ENCODE measurements at regions not wholly inside any gene's neighbourhood (a gene's known extent, or its start where the extent isn't known, plus 50 kb on each side); places are given as distances from the start of the nearest gene placed in this dataset.

DNA sequence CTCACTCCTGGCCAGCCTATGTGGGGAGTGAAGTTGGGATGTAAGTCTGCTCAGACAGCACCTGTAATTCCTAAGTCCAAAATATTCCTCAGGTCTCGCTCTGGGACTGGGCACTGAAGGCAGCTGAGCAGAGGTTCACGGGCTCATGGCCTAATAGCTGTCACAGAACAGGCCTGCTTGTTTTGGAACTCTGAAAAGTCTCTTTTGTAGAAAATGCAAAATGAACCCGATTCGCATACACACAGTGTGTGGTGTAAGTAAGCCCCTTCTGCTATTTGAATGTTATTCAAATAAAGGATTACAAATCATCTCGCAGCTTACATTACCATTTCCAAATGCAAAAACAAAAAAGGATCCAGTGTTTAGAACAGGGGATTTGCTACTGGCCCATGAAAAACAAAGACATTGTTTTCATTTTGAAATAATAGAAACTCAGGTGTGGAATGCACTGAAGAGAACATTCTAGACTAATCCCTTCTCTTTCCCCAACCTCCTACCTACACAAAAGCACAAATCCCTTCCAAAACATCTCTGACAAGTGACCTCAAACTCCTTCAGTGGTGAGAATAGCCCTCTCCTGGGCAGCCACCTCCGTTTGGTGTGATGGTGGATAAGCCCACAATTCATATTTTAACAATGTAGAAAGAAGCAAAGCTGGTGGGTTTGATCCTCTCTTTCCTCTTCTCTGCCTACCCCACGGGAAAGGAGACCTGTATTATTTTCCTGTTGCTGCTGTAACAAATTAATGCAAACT lies 118.3 kb upstream of the NCK2 start:
- DNase-seq: no peak
- H3K27ac Mint-ChIP-seq: no peak overlapping the region
- H3K36me3 Mint-ChIP-seq: no peaks in the 10 kb centered on the region
- ATAC-seq: no peak
- H3K27me3 Mint-ChIP-seq: peaks cover 36% of the 10 kb centered on the region
- no peak overlapping the region for H3K4me3 Mint-ChIP-seq
- peaks cover 2% of the 10 kb centered on the region for H3K4me1 Mint-ChIP-seq
- CTCF ChIA-PET: no interaction called here
- H3K9me3 Mint-ChIP-seq (ENCODE audit: low read depth): peaks cover 2% of the 10 kb centered on the region

DNA sequence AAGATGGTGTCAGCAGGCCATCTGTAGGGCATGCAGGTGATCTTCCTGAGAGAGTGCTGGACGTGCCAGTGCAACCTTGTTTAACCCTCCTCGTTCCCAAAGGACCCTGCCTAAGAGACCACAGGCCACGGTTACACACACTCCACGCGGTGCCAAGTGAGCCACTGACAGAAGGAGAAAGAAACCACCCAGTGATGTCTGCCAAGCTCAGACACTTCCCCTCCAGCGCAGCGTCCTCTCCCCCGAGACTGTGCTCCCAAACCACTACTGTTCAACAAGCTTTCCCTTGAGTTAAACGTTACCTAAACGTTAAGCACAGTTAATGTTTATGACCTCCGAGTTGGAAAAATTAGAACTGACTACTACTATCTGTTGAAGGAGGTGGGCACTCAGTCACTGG lies 119.1 kb upstream of the NCK2 start:
- CTCF ChIA-PET: no interaction called here
- no peak for DNase-seq
- Mint-ChIP-seq H3K27ac (no peak overlapping the region), H3K27me3 (peaks cover 42% of the 10 kb centered on the region), H3K36me3 (no peaks in the 10 kb centered on the region), H3K9me3 (ENCODE audit: low read depth) (peaks cover 2% of the 10 kb centered on the region), H3K4me3 (no peak overlapping the region), H3K4me1 (peaks cover 2% of the 10 kb centered on the region)
- ATAC-seq: no peak

DNA sequence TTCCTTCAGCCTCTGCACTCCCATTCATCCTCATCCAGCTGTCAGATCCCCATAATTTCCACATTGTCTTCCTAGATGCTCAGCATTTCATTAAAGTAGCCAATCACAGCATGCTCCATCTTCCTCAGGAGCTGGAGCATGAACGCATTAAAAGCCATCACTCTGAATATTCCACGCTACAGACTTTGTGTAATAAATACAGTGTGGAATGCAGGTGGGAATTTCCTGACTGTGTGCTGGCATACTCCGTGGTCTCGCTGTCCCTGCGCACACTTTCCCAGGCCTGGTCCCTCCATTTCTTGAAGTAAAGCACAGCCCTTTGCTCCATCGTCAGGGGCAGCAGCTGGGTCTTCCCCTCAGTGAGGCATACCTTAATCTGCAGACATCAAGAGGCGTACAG lies 123.7 kb upstream of the NCK2 start:
- ATAC-seq (no peak), DNase-seq (no peak)
- Mint-ChIP-seq H3K27ac (no peak overlapping the region), H3K27me3 (peaks cover 33% of the 10 kb centered on the region), H3K9me3 (ENCODE audit: low read depth) (peaks cover 2% of the 10 kb centered on the region), H3K4me1 (peaks cover 14% of the 10 kb centered on the region), H3K36me3 (no peaks in the 10 kb centered on the region), H3K4me3 (no peak overlapping the region)
- CTCF ChIA-PET: no interaction called here

DNA sequence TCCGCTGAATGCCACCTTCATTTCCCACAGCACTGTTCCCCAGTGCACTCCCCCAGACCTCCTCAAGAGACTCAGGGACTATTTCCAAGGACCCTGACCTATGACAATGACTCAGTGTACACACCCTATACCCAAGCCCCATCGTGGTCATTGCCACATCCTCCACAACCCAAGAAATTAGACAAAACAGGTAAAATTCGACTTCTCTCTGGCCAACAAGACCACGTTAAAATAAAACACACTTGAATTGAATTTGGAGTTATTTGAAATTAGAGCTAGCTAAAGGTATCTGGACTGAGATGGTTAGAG lies 126.4 kb upstream of the NCK2 start:
- peaks cover 20% of the 10 kb centered on the region for H3K27me3 Mint-ChIP-seq
- H3K27ac Mint-ChIP-seq: no peak overlapping the region
- peaks cover 14% of the 10 kb centered on the region for H3K4me1 Mint-ChIP-seq
- no peak overlapping the region for H3K4me3 Mint-ChIP-seq
- H3K36me3 Mint-ChIP-seq: no peaks in the 10 kb centered on the region
- ATAC-seq (peak; percentile 45), DNase-seq (peak; percentile 56)
- CTCF ChIA-PET: interaction anchor here (1.0 kb wide), 1 partner anchor 14 kb away, joined by 3 read pairs; no protein-coding TSS in a partner anchor
- no peaks in the 10 kb centered on the region for H3K9me3 Mint-ChIP-seq (ENCODE audit: low read depth)

DNA sequence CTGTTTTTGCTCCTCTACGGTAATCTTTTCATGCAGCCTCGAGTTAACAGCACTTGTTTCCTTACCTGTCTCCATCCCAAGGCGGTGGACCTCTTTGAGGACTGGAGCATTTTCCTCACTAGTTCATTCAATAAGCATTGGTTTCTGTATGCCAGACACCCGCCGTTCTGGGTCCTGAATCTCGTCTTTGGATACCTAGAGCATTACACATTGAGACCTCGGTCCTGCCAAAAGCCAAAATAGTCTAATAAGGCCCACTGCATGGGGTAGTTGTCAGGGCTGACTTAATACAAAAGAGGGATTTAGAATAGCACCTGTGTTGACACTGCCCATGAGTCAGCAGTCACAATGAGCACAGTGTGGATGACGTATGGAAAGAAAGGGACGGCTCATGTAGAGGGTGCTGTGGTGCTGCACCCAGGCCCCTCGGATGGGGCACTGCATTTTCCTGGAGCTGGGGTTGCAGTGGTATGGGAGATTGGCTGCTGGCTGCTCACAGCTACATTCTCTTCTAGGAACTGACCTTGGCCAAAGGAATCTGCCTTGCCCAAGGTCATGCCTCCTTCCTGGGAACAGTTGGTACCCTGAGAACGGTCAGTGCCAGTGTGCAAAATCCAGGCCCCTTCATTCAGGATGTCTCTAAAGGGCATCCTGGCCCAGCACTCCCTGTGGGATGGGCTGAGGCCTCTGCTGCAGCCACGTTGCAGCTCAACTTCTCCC lies 126.9 kb upstream of the NCK2 start:
- CTCF ChIA-PET: interaction anchor here (1.0 kb wide), 1 partner anchor 14 kb away, joined by 3 read pairs; no protein-coding TSS in a partner anchor
- no peak for DNase-seq
- ATAC-seq: no peak
- Mint-ChIP-seq H3K4me1 (peaks cover 14% of the 10 kb centered on the region), H3K36me3 (no peaks in the 10 kb centered on the region), H3K4me3 (no peak overlapping the region), H3K27me3 (peaks cover 20% of the 10 kb centered on the region), H3K9me3 (ENCODE audit: low read depth) (no peaks in the 10 kb centered on the region), H3K27ac (no peak overlapping the region)

DNA sequence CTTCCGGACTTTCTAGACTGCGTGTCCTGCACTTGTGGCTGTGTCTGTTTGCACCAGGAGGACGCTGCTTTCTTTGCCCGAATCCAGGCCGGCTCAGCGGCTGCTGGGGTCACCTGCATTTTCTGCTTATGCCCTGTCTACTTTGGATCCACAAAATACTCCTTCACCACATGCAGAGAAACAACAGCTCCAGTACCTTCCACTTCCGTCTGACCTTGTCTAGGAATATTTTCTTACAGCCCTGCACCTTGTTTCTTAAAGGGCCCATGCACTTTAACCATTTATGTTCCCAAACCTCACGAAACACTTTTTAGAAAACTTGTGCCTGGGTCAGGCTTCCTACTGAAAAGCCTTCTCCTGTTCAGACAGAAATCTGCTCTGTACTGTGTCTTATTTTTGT lies 129.4 kb upstream of the NCK2 start:
- DNase-seq (no peak), ATAC-seq (no peak)
- Mint-ChIP-seq H3K4me1 (peaks cover 14% of the 10 kb centered on the region), H3K4me3 (no peak overlapping the region), H3K27me3 (peaks cover 6% of the 10 kb centered on the region), H3K27ac (no peak overlapping the region), H3K9me3 (ENCODE audit: low read depth) (no peaks in the 10 kb centered on the region), H3K36me3 (no peaks in the 10 kb centered on the region)
- CTCF ChIA-PET: no interaction called here

DNA sequence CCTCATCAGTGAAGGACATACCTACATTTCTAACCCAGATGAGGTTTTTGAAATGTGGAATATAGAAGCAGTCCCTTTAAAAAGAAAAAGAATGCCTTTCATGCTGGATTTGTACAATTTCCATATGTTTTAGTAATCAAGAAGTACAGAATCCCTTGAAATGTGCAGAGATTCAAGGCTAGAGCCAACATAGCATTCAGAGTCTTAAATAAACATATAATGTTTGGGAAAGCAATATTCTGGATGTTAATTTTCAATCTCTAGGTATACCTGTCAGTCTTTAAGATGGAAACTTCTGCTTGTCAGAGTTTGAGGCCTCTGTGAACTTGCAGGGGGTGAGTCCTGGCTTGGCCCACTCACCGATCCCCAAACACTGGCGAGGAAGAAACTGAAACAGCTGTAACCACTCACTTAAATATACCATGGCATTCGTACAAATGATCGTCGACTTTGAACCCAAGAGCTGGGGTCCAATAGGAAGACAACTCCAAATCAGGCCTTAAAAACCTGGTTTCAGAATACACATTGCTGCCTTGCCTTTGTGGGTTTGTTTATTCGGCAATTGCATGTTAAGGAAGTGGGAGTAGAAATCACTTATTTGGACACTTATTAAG lies 132.8 kb upstream of the NCK2 start:
- CTCF ChIA-PET: no interaction called here
- Mint-ChIP-seq H3K4me1 (no peaks in the 10 kb centered on the region), H3K4me3 (no peak overlapping the region), H3K9me3 (ENCODE audit: low read depth) (no peaks in the 10 kb centered on the region), H3K27ac (no peak overlapping the region), H3K36me3 (no peaks in the 10 kb centered on the region), H3K27me3 (peaks cover 2% of the 10 kb centered on the region)
- ATAC-seq (no peak), DNase-seq (no peak)

DNA sequence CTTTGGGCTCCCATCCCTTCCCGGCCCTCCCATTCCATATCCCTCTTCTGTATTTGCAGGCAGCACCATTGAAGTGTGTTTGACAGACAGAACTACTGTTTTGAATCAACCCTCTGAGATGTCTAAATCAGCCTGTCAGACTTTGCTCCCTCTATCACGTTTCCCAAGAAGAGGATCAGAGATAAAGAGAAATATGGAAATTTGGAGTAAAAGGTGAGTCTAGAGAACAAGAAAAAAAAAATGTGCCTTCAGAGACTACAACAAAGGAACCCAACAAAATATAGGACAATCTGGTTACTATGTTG lies 133.4 kb upstream of the NCK2 start:
- Mint-ChIP-seq H3K9me3 (ENCODE audit: low read depth) (no peaks in the 10 kb centered on the region), H3K27me3 (no peaks in the 10 kb centered on the region), H3K36me3 (no peaks in the 10 kb centered on the region), H3K4me1 (no peaks in the 10 kb centered on the region), H3K4me3 (no peak overlapping the region), H3K27ac (no peak overlapping the region)
- ATAC-seq: no peak
- DNase-seq: no peak
- CTCF ChIA-PET: no interaction called here

DNA sequence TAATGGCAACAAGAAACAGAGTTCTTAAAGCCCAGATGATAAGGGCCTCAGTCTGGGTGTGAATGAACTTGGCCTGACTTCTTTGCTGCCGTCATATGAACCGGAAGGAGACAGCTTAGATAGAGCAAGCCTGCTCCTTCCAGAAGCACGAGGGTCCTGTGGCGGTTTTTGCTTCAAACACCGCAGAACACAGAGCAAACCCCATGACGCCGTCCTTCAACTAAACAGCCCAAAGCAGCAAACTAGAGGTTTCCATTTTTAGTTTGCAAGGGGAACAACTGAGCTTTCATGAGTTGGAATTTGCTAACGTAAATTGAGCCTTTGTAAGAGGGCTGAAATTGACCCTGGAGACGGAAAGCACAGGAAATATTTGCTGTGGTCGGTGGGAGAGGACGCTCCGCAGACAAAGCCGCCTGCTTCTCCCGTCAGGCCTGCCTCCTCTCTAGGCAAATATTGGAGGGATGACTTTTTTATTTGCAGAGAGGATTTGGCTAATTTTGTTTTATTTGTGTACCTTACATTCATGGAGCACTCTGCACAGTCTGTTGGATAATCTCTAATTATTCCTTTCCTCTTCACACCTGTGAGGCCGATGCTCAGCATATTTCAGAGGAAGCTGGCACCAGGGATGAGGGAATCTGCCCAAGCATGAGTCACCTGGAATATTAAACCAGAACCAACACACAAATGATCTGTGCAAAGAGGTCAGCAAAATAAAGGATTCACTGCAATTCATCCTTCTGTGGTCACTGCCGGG lies 134.0 kb upstream of the NCK2 start:
- no peaks in the 10 kb centered on the region for H3K4me1 Mint-ChIP-seq
- H3K36me3 Mint-ChIP-seq: no peaks in the 10 kb centered on the region
- no peaks in the 10 kb centered on the region for H3K27me3 Mint-ChIP-seq
- DNase-seq (no peak), ATAC-seq (no peak)
- no peak overlapping the region for H3K27ac Mint-ChIP-seq
- no peak overlapping the region for H3K4me3 Mint-ChIP-seq
- CTCF ChIA-PET: interaction anchor here (1.2 kb wide), 1 partner anchor 15 kb away, joined by 4 read pairs; no protein-coding TSS in a partner anchor
- no peaks in the 10 kb centered on the region for H3K9me3 Mint-ChIP-seq (ENCODE audit: low read depth)

DNA sequence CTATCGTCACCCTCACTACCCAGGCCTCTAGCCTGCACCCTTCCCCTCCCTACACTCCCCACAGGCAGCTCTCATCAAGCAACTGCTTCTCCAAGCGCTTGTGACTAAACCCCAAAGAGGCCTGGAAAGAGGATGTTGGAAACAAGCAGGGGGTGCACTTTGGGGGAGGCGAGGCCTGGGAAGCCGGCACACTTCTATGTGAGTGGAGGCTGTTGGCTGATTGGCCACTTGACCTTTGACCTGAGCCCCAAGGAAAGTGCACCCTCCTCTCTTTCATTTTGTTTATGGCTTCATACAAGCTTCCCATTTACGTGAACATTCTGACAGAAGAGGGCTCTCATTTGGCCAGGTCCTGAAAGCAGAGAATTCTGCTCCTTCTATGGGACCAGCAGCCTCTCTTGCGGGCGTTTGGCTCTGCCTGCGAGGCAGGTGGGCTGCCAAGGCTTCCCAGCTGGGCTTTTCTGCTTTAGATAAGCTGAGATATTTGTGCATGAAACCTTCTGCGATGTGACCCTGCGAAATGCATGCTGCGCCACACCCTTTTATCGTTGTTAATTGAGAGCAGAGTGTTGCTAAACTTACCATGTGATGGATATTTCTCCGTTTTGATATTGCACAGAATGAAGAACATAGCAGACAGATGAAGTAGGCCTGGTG lies 134.8 kb upstream of the NCK2 start:
- Mint-ChIP-seq H3K4me3 (no peak overlapping the region), H3K36me3 (no peaks in the 10 kb centered on the region), H3K9me3 (ENCODE audit: low read depth) (no peaks in the 10 kb centered on the region), H3K27me3 (no peaks in the 10 kb centered on the region), H3K4me1 (no peaks in the 10 kb centered on the region), H3K27ac (no peak overlapping the region)
- DNase-seq (no peak), ATAC-seq (no peak)
- CTCF ChIA-PET: interaction anchor here (1.2 kb wide), 1 partner anchor 14 kb away, joined by 4 read pairs; no protein-coding TSS in a partner anchor

DNA sequence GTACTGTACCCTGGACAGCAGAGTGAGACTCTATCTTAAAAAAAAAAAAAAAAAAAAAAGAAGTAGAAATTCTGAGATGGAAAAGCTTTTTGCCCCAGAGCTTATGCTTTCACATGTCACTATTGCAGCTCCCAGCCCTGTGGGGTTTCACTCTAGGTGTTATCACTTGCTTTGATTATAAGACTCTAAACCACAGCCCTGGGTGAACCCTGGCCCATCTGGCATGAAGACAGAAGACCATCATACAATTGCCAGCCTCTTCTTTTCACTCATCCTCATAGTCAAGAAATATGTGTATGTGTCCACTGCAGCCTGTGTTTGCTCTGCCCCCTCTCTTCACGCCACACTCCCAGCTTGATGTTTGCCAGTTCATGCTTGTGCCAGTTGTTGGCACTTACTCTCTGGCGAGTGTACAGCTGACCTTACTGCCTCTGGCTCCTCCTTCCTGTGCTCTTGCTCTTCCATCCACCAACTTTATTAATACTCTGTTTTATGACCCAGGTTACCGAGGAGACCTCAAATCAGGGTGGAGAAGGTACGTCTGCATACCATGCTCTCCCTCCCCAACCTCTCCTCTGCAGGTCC lies 136.7 kb upstream of the NCK2 start:
- DNase-seq: no peak
- H3K27me3 Mint-ChIP-seq: peaks cover 4% of the 10 kb centered on the region
- no peak overlapping the region for H3K4me3 Mint-ChIP-seq
- no peaks in the 10 kb centered on the region for H3K9me3 Mint-ChIP-seq (ENCODE audit: low read depth)
- no peaks in the 10 kb centered on the region for H3K4me1 Mint-ChIP-seq
- H3K27ac Mint-ChIP-seq: no peak overlapping the region
- CTCF ChIA-PET: no interaction called here
- H3K36me3 Mint-ChIP-seq: no peaks in the 10 kb centered on the region
- no peak for ATAC-seq

DNA sequence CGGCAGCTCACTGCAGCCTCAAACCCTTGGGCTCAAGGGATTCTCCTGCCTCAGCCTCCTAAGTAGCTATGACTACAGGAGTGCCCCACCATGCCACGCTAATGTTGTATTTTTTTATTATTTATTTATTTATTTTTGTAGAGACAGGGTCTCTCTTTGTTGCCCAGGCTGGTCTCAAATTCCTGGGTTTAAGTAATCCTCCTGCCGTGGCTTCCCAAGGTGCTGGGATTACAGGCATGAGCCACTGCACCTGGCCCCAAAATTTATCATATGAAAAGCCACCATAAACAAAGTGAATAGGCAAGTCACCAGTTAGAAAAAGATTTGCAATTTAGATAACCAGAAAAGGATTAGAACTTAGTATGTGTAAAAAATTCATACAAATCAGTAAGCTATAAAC lies 138.6 kb upstream of the NCK2 start:
- ATAC-seq: no peak
- H3K4me1 Mint-ChIP-seq: no peaks in the 10 kb centered on the region
- H3K27ac Mint-ChIP-seq: no peak overlapping the region
- H3K36me3 Mint-ChIP-seq: no peaks in the 10 kb centered on the region
- no peaks in the 10 kb centered on the region for H3K9me3 Mint-ChIP-seq (ENCODE audit: low read depth)
- peaks cover 7% of the 10 kb centered on the region for H3K27me3 Mint-ChIP-seq
- CTCF ChIA-PET: no interaction called here
- DNase-seq: no peak
- H3K4me3 Mint-ChIP-seq: no peak overlapping the region

DNA sequence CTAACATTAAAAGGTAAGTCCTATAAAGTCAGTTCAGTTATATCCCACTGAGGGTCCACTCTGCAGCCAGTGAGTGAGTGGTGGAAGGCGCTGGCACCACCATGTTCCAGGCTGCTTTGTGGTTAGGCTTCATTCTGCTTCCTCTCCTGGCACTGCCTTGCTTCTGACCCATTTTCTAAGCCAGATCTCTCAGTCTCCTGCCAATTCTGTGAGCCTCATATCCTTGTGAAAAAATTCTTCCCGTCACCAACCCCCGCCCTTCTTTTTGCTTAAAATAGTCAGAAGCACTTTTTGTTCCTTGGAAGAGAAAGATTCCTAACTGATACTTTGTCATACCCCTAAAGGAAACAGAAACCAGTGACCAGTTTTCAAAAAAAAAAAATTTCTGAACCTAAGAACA lies 139.8 kb upstream of the NCK2 start:
- Mint-ChIP-seq H3K27ac (no peak overlapping the region), H3K4me1 (no peaks in the 10 kb centered on the region), H3K4me3 (no peak overlapping the region), H3K36me3 (no peaks in the 10 kb centered on the region), H3K9me3 (ENCODE audit: low read depth) (no peaks in the 10 kb centered on the region), H3K27me3 (peaks cover 7% of the 10 kb centered on the region)
- CTCF ChIA-PET: no interaction called here
- no peak for DNase-seq
- ATAC-seq: no peak
